ENCODE measurements at regions not wholly inside any gene's neighbourhood (a gene's known extent, or its start where the extent isn't known, plus 50 kb on each side); places are given as distances from the start of the nearest gene placed in this dataset.

- H3K9me3 ChIP-seq, result no peaks in the 10 kb centered on the region
- no peaks in the 10 kb centered on the region for H3K36me3 ChIP-seq
- intact Hi-C loops (cut with DNase I; ENCODE audit: low total_unique reads), result no loop called here
- TF ChIP-seq, protein P1, sequence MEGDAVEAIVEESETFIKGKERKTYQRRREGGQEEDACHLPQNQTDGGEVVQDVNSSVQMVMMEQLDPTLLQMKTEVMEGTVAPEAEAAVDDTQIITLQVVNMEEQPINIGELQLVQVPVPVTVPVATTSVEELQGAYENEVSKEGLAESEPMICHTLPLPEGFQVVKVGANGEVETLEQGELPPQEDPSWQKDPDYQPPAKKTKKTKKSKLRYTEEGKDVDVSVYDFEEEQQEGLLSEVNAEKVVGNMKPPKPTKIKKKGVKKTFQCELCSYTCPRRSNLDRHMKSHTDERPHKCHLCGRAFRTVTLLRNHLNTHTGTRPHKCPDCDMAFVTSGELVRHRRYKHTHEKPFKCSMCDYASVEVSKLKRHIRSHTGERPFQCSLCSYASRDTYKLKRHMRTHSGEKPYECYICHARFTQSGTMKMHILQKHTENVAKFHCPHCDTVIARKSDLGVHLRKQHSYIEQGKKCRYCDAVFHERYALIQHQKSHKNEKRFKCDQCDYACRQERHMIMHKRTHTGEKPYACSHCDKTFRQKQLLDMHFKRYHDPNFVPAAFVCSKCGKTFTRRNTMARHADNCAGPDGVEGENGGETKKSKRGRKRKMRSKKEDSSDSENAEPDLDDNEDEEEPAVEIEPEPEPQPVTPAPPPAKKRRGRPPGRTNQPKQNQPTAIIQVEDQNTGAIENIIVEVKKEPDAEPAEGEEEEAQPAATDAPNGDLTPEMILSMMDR (IDR thresholded peaks at IDR 0.05), result no peak
- H3K27me3 ChIP-seq, result peaks cover 0 to 3% of the 10 kb centered on the region in 2 donors
- peaks cover 0 to 18% (median 13%) of the 10 kb centered on the region in 4 donors for H3K4me1 ChIP-seq
- no peak overlapping the region for H3K4me3 ChIP-seq
- H3K27ac ChIP-seq, result no peak overlapping the region
- DNase-seq, result no peak
Observed at GRCh38 chr2:120465012-120465700, 119.2 kb downstream of the INHBB start.

DNA sequence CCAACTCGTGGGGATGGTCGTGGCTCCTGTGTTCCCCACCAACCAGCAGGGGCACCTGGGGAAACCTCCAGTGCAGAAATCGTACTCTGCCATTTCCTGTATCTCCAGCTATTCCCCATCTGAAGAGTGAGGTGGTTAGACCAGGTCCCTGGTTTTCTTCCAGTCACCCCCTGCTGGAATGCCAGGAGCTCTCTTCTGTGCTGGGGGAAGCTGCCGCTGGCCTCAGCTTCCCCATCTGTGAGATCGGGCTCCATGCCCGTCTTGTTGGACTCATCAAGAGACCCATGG, 119.7 kb downstream of the INHBB start:
- Histone ChIP-seq H3K4me3 (no peak overlapping the region), H3K36me3 (no peaks in the 10 kb centered on the region), H3K9me3 (no peaks in the 10 kb centered on the region), H3K27me3 (peaks cover 0 to 3% of the 10 kb centered on the region in 2 donors), H3K4me1 (peaks cover 0 to 22% (median 18%) of the 10 kb centered on the region in 4 donors), H3K27ac (no peak overlapping the region)
- intact Hi-C loops (cut with DNase I; ENCODE audit: low total_unique reads), result no loop called here
- DNase-seq, result no peak
- TF ChIP-seq, protein P1 (IDR thresholded peaks at IDR 0.05), result no peak

GRCh38 chr2:120465989-120466703, 120.2 kb downstream of the INHBB start:
- peaks cover 0 to 27% (median 23%) of the 10 kb centered on the region in 4 donors for H3K4me1 ChIP-seq
- no peak overlapping the region for H3K27ac ChIP-seq
- TF ChIP-seq, protein P1 (IDR thresholded peaks at IDR 0.05), result no peak
- no peaks in the 10 kb centered on the region for H3K36me3 ChIP-seq
- H3K9me3 ChIP-seq, result no peaks in the 10 kb centered on the region
- intact Hi-C loops (cut with DNase I; ENCODE audit: low total_unique reads), result no loop called here
- H3K27me3 ChIP-seq, result peaks cover 0 to 3% of the 10 kb centered on the region in 2 donors
- peak in 1 of 2 donors; percentile 54 for DNase-seq
- no peak overlapping the region for H3K4me3 ChIP-seq

DNA sequence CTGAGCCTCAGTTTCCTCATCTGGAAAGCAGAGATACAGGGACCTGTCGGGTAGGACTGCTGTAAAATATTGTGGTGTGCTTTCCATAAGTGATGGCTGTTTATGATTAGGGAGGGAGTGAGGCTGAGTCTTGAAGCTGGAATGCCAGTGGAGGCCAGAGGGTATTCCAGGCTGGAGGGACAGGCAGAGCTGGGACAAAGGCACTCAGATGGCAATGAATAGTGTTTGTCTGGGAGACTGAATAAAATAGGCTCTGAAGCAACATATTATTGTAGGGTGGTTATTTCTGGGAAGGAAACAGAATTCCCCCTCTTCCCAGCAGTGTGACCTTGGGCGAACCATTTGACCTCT, 120.7 kb downstream of the INHBB start:
- DNase-seq, result peak in 1 of 2 donors; percentile 10
- Histone ChIP-seq H3K4me1 (peaks cover 0 to 32% (median 28%) of the 10 kb centered on the region in 4 donors), H3K36me3 (no peaks in the 10 kb centered on the region), H3K27ac (no peak overlapping the region), H3K9me3 (no peaks in the 10 kb centered on the region), H3K4me3 (no peak overlapping the region), H3K27me3 (peaks cover 0 to 3% of the 10 kb centered on the region in 2 donors)
- TF ChIP-seq, protein P1 (IDR thresholded peaks at IDR 0.05), result no peak
- intact Hi-C loops (cut with DNase I; ENCODE audit: low total_unique reads), result no loop called here

- intact Hi-C loops (cut with DNase I; ENCODE audit: low total_unique reads), result no loop called here
- TF ChIP-seq, protein P1 (IDR thresholded peaks at IDR 0.05), result no peak
- DNase-seq, result peak in 1 of 2 donors; percentile 38
- no peaks in the 10 kb centered on the region for H3K9me3 ChIP-seq
- H3K4me1 ChIP-seq, result peaks cover 0 to 45% (median 32%) of the 10 kb centered on the region in 4 donors
- no peaks in the 10 kb centered on the region for H3K36me3 ChIP-seq
- peak overlapping the region; percentile 79 to 84 for H3K27ac ChIP-seq
- peaks cover 0 to 3% of the 10 kb centered on the region in 2 donors for H3K27me3 ChIP-seq
- no peak overlapping the region for H3K4me3 ChIP-seq
Observed at GRCh38 chr2:120468136-120468535, 122.2 kb downstream of the INHBB start.

All from tibial artery (tissue), 4 donors.